EH (cell line): ENCODE measurements at regions not wholly inside any gene's neighbourhood (a gene's known extent, or its start where the extent isn't known, plus 50 kb on each side); places are given as distances from the start of the nearest gene placed in this dataset.
"Not testable (repeated sequence)": the region's sequence is repeated elsewhere in the genome, so short reads cannot be mapped to it uniquely, and the experiment has no call there.

Experiments
- DNase-seq: peaks from one replicate; pipeline ENCODE4 v3.0.0-alpha.2; 2015; ENCODE audit warnings: low read depth

DNA sequence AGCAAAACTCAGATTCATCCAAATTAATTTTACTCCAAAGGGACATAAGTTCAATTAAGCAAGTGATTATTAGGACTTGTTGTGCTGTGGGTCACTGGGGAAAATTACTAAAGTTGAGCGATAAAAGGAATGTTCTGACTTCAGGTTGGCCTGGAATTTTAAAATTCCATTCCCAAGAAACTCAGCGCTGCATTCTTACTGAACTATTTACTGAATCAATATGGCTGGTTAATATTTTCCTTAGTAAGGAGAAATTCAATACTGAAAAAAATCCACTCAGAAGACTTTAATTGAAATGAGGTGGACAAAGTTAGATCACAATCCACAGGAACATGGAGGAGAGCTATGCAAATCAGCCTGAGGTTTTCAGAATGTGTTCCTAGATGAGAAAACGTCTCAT lies 578.9 kb upstream of the NR5A2 start:
- DNase-seq: no peak

DNA sequence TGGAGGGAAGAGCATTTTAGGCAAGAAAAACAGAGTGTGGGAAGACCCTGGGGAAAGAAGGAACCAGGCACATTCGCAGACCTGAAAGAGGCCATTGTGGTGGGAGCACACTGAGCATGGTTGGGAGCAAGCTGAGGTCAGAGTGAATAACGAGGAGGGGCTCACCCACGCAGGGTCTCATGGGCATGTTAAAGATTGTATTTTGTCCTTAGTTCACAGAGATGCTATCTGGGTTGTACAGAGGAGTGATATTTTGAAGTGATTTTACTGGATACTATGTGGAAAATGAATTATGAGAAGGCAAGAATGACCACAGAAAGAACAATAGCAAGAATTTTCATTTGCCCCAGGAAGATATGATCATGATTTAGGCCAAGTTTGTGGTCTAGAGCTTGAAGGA lies 578.3 kb upstream of the NR5A2 start:
- DNase-seq: no peak

GRCh38 chr1:199449681-199450080 lies 577.8 kb upstream of the NR5A2 start:
- DNase-seq: no peak

GRCh38 chr1:199452627-199453026 lies 574.9 kb upstream of the NR5A2 start:
- no peak for DNase-seq

DNA sequence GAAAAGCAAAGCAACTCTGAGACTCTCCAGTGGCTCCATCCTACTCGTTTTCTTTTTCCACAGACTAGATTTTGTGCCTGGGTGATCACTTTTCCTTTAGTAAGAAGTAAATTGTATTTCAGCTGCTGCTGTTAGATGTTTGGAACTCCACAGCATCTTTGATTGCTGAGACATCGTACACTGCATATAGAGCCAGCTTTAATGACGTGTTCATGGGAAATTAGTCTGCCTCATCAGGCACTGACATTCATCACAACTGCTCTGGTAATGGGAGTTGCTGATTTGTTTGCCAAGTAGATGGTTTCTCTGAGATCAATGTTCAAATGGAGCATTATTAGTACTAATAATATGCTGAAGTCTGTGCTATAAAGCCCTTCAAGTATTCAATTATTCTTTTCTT lies 573.8 kb upstream of the NR5A2 start:
- DNase-seq: no peak

DNA sequence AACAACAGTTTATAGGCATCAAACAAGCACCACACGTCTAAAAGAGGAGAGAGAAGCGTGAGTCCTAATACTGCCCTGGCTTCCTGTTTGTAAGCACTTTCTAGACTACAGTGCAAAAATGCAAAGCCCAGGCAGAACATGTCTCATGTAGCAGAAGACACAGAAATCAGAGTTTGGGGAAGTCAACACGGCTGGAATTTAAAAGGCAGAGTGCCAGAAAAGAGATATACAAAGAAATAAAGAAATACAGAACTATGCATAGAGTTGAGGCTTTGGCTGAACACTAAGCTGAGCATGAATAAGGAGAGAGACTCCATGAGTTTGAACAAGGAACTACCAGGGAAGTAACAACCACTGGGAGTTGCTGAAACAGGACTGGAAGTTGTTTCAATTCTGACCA lies 566.6 kb upstream of the NR5A2 start:
- DNase-seq: peak; percentile 24

DNA sequence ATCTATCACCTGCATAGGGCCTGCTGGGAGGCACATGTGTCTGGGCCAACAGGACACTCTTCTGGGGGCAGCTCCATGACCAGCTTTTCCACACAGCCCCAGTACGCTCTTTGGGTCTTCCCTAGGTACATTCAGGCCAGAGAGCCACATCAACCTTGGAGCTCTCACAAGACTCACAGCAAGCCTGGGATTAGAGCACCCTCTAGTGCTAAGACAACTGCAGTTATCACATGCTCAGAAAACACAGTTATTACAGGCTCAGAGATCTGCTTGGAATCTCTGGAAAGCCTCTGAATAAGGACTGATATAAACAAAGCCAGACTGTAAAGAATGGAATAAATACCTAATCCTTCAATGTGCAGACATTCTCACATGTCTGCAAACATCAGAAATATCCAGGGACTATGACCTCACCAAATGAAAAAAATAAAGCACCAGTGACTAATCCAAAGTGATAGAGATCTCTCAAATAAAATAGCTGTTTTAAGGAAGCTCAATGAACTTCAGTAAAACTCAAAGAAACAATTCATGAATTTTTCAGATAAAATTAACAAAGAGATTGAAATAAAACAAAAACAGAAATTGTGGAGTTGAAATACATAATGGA lies 563.9 kb upstream of the NR5A2 start:
- peak; percentile 80 for DNase-seq

- no peak for DNase-seq
Observed at GRCh38 chr1:199466961-199467360, 560.5 kb upstream of the NR5A2 start.

GRCh38 chr1:199472018-199472417 lies 555.5 kb upstream of the NR5A2 start:
- DNase-seq: peak; percentile 3

- no peak for DNase-seq
Observed at GRCh38 chr1:199472978-199473377, 554.5 kb upstream of the NR5A2 start.

GRCh38 chr1:199474738-199475137 lies 552.8 kb upstream of the NR5A2 start:
- DNase-seq: no peak

DNA sequence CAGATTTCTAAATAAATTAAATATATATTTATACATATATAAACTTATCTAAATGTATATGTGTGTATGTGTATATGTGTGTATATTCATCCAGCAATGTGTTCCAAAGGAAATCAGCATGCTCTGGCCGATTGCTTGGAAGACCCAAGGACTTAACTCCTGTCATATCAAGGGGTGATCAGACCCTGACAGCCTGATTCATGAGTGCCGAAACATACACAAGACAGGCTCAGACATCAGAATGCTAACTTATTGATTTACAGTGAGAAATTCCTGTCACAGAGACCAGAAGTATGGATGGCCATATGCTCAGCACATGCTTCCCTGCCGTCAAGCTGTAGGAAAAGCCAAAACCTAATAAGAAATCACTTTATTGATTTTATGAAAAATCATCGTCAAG lies 545.1 kb upstream of the NR5A2 start:
- DNase-seq: no peak

DNA sequence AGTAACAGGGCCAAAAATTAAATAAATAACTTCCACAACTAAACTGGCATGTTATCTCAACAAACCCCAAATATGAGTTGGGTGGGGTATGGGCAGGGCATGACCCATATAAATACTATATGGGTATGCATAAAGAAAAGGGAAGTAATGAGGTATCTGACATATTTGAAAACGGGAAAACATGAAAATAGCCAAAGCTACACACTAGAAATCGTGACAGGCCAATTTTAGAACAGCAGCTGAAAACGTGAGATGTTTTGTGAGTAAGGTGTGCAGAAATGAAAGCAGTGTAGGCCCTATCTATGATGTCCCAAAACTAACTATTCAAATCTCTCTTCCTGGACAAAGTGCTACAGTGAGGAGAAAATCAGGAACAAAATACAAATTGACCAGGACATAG lies 537.9 kb upstream of the NR5A2 start:
- DNase-seq: no peak

DNA sequence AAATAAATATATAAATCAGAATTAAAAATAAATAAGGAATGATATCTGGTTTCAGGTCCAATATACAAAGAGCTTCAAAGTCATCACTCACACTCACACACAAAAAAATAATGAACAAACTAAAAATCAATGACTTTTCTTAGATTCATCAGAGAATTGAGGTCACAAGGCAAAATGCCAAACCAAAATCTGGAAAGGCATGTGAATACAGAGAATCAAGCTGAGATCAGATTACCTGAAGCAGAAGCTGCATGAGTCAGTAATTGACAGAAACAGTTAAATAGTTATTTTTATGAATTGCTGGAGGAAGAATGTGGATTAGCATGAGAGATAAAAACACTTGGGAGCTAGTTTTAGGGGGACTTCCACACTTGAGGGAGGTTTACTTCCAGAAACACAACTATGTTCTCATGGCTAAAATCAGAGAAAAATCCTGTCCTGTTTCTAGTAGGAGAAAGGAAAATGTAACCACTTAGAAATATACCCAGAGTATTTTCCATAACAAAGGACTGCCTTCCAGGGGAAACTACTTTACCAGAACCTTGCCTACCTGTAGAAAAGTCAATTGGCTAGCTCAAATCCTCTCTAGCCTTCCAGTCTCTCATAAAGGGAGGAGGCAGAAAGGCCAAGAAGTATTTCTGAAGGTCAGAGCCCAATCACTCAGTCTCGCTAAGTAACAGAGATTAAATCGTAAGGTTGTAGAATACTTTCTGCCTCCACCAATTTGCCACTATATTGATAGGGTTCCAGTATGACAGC lies 536.6 kb upstream of the NR5A2 start:
- peak; percentile 40 for DNase-seq

GRCh38 chr1:199495432-199495831 lies 532.1 kb upstream of the NR5A2 start:
- no peak for DNase-seq

DNA sequence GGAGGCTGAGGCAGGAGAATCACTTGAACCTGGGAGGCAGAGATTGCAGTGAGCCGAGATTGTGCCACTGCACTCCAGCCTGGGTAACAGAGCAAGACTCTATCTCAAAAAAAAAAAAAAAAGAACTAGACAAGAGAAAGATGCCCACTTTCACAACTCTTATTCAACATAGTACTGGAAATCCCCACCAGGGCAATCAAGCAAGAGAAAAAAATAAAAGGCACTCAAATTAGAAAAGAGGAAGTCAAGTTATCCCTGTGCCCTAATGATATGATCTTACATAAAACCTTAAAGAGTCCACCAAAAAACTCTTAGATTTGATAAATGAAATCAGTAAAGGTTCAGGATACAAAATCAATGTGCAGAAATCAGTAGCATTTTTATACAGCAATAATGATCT lies 528.7 kb upstream of the NR5A2 start:
- not testable (repeated sequence) for DNase-seq

DNA sequence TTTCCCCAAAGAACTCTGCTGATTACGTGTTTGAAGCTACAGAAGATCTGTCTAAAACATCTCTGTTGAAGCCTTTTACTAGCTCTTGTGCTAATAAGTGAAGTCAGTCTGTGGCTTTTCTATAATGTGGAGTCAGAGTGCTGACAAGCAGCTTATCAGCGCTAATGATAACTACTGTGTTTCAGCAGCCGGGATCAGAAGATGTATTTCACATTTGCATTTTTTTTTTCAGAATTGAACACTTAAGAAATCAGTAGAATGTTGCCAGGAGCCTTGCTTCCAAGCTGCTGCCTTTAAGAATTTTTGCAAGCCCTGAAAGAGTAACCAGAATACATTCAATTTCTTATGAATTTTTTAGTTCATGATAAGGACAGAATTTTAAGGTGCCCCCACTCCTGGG lies 519.4 kb upstream of the NR5A2 start:
- DNase-seq: no peak

- DNase-seq: no peak
Observed at GRCh38 chr1:199508653-199509052, 518.9 kb upstream of the NR5A2 start.

DNA sequence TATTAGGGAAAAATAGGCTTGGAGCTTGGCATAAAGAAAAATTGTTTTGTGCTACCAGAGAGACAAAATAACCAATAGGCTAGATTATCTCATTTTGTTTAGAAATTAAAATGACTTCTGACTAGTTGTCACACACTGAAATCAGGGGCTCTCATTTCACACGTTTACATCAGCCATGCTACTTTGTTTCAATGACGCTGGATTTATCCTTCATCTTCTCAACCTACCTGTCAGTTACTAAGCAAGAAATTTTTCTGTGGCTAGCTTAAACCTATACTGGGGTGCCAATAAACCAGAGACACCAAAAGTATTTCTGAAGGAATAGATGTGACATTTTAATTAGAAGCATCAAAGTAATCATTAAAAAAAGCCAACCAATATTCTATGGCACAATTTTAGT lies 518.1 kb upstream of the NR5A2 start:
- no peak for DNase-seq

GRCh38 chr1:199510314-199510713 lies 517.2 kb upstream of the NR5A2 start:
- DNase-seq: no peak

GRCh38 chr1:199512037-199512710 lies 515.3 kb upstream of the NR5A2 start:
- DNase-seq: no peak

GRCh38 chr1:199515261-199515660 lies 512.2 kb upstream of the NR5A2 start:
- DNase-seq: no peak

GRCh38 chr1:199522338-199522737 lies 505.2 kb upstream of the NR5A2 start:
- DNase-seq: peak; percentile 53
